ENCODE measurements at regions not wholly inside any gene's neighbourhood (a gene's known extent, or its start where the extent isn't known, plus 50 kb on each side); places are given as distances from the start of the nearest gene placed in this dataset.
"Not testable (repeated sequence)": the region's sequence is repeated elsewhere in the genome, so short reads cannot be mapped to it uniquely, and the experiment has no call there.

DNA sequence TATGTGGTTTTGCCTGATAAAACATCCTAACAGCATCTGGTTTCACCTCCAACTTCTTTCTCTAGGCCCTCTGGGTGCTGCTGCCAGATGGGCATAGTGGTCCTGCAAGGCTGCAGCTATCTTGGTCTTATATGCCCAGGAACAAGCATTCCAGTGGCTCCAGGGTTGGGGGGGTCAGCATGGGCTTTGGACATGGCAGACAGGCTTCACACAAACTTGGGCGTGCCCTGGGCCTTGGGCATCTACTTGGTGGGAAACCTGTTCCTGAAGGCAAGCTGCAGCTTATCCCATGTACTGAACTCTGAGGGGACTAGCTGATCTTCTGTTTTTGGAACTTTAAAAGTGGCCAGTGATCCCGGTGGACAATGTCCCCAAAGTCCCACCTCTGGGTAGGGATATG lies 54.9 kb upstream of the ZNF678 start:
- DNase-seq (ENCODE audit: low spot score): no peak

- DNase-seq (ENCODE audit: low spot score): not testable (repeated sequence)
These were observed 56.6 kb upstream of the ZNF678 start for GRCh38 chr1:227506490-227507393.

- DNase-seq (ENCODE audit: low spot score): not testable (repeated sequence)
These were observed 67.3 kb upstream of the ZNF678 start for GRCh38 chr1:227496045-227496444.

GRCh38 chr1:227493863-227494551 lies 69.3 kb upstream of the ZNF678 start:
- DNase-seq (ENCODE audit: low spot score): not testable (repeated sequence)

DNA sequence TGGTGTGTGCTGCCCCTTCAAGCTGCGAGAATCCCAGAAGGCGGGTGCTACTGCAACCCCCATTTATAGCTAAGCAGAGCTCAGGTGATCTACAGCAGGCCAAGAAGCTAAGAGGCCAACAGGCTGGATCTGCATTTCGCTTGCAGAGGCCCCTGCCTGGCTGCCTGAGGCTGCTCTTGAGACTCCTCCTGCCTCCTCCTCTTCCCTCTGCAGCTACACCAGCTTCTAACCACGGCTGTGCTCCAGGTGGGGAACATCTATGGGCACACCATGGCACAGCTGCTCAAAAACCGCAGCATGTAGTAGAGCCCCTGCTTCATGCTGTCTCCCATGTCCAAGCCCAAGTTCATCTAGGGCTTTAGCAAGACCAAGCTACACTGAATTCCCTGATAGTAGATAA lies 72.9 kb upstream of the ZNF678 start:
- DNase-seq (ENCODE audit: low spot score): no peak

DNA sequence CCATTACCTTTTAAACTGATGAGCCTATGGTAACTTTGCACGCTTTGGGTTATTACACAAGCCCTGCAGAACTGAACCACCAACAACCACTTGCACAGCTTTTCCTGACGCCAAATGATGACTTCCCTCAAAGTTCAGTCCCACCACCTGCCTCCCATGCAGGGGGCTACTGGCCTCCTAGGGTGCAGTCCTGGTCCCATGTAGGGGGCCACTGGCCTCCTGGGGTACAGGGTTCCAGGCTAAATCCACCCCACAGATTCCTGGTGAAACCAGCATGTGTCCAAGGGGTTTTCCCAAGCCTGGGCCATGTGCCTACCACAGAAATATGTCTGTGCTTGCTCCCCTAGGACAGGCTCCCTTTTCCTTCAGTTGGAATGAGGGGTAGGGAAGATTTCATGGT lies 73.4 kb upstream of the ZNF678 start:
- DNase-seq (ENCODE audit: low spot score): no peak

GRCh38 chr1:227489572-227489971 lies 73.8 kb upstream of the ZNF678 start:
- no peak for DNase-seq (ENCODE audit: low spot score)

- no peak for DNase-seq (ENCODE audit: low spot score)
These were observed 75.8 kb upstream of the ZNF678 start for GRCh38 chr1:227487606-227488005.

DNA sequence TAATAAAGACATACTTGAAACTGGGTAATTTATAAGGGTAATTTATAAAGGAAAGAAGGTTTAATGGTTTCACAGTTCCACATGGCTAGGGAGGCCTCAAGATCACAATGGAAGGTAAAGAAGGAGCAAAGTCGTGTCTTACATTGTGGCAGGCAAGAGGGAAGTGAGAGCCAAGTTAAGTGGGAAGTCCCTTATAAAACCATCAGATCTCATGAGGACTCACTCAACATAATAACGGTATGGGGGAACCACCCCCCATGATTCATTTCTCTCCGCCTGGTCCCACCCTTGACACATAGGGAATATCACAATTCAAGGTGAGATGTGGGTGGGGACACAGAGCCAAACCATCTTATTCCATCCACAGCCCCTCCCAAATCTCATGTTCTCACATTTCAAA lies 76.8 kb upstream of the ZNF678 start:
- DNase-seq (ENCODE audit: low spot score): no peak

- no peak for DNase-seq (ENCODE audit: low spot score)
These were observed 81.4 kb upstream of the ZNF678 start for GRCh38 chr1:227482023-227482299.

DNA sequence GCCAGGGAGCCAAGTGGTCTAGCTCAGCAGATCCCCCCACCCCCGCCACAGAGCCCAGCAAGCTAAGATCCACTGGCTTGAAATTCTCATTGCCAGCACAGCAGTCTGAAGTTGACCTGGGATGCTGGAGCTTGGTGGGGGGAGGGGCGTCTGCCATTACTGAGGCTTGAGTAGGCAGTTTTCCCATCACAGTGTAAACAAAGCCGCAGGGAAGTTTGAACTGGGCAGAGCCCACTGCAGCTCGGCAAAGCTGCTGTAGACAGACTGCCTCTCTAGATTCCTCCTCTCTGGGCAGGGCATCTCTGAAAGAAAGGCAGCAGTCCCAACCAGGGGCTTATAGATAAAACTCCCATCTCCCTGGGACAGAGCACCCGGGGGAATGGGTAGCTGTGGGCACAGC lies 89.3 kb upstream of the ZNF678 start:
- DNase-seq (ENCODE audit: low spot score): not testable (repeated sequence)

DNA sequence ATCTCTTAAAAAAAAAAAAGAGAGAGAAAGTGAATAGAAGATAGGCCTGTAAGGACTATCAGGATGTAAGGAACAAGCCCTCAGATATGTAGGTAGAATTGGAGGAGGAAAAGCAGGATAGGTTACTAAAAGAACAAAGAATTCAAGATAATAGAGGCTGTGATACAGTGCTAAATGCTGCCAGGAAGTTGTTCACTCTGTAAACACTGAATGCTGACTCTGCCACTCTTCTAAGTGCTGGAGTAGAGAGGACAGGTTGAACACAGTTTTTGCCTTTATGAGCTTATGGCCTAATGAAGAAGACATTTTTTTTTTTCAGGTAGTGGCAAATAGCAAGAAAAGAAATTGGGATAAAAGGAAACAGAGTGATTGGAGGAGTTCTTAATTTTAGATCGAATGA lies 90.6 kb upstream of the ZNF678 start:
- DNase-seq (ENCODE audit: low spot score): no peak

GRCh38 chr1:227470688-227471087 lies 92.7 kb upstream of the ZNF678 start:
- no peak for DNase-seq (ENCODE audit: low spot score)

DNA sequence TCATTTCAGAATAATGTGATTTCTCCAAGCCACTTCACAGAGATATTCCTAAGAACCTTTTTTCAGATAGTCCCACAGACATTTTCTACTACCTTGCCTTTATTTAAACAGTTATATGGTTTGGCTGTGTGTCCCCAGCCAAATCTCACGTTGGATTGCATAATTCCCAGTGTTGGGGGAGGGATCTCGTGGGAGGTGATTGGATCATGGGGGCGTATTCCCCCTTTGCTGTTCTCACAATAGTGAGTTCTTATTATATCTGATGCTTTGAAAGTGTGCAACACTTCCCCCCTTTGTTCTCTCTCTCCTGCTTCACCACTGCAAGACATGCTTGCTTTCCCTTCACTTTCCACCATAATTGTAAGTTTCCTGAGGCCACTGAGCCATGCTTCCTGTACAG lies 93.6 kb upstream of the ZNF678 start:
- DNase-seq (ENCODE audit: low spot score): no peak

GRCh38 chr1:227466039-227466645 lies 97.2 kb upstream of the ZNF678 start:
- DNase-seq (ENCODE audit: low spot score): no peak

DNA sequence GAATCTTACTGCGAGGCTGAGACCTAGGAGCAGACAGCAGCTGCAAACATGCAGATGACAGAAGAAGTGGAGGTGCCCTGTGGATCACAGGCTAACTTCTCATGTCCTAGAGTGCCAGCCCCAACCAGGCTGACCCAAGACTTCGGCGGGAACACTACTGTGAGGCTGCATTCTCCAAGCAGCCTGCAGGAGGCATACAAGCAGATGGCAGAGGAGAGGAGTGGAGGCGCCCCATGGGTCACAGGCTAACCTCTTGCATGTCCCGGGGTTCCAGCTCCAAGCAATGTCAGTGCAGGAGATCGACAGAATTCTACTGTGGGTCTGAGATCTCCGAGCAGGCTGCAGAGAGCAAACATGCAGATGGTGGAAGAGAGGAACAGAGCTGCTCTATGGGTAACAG lies 98.1 kb upstream of the ZNF678 start:
- no peak for DNase-seq (ENCODE audit: low spot score)

GRCh38 chr1:227459977-227460376 lies 103.4 kb upstream of the ZNF678 start:
- no peak for DNase-seq (ENCODE audit: low spot score)

DNA sequence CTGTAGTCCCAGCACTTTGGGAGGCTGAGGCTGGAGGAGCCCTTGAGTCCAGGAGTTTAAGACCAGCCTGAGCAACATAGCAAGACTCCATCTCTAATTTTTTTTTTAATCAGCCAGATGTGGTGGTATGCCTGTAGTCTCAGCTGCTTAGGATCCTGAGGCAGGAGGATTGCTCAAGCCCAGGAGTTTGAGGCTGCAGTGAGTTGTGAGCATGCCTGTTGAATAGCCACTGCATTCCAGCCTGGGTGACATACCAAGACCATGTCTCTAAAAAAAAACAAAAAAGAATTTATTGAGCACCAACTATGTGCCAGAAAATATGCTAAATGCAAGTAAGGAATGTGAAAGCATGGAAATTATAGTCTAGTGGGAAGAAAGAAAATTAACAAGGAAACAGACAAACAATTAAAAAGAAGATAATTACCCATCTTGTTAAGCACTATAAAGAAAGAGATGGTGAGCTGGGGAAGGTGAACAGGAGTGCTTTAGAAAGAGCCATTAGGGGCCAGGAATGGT lies 104.0 kb upstream of the ZNF678 start:
- DNase-seq (ENCODE audit: low spot score): no peak

GRCh38 chr1:227454686-227455085 lies 108.7 kb upstream of the ZNF678 start:
- DNase-seq (ENCODE audit: low spot score): no peak

GRCh38 chr1:227453631-227454355 lies 109.6 kb upstream of the ZNF678 start:
- no peak for DNase-seq (ENCODE audit: low spot score)

DNA sequence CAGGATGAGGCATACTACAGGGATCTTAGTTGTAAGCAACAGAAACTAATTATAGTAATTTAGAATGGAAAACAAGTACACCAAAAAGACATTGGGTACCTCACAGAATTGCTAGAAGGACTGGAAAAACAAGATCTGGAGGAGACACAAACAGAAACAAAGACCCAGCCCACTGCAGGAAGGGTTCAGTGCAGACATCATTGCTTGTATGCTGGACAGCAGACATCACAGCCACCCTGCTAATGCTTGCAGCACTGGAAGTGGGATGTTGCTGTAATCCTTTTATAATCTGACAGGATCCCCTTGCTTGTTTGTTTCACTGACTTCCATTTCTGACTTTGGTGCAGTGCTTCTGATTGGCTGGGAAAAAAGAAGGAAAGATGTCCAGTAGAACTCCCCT lies 111.4 kb upstream of the ZNF678 start:
- DNase-seq (ENCODE audit: low spot score): no peak

- DNase-seq (ENCODE audit: low spot score): no peak
These were observed 112.3 kb upstream of the ZNF678 start for GRCh38 chr1:227451057-227451456.
